OCI-LY7 (cell line): ENCODE measurements at regions not wholly inside any gene's neighbourhood (a gene's known extent, or its start where the extent isn't known, plus 50 kb on each side); places are given as distances from the start of the nearest gene placed in this dataset.

Experiments
- BruUV-seq: library from RNA; stranded (reverse); fragments of 400-500 nt; replicated peaks from 2 replicates; lab custom pipeline; 2021; lab: Mats Ljungman, UMichigan
- CTCF ChIA-PET: fragments of 300-600 bp; sonication (Branson Sonifier 250); formaldehyde crosslinking; loops from one replicate; lab custom pipeline; 2022; ENCODE audit warnings: antibody characterized with exemption; ENCODE audit not compliant: unreplicated experiment; lab: Charles Lee
- POLR2A ChIA-PET: fragments of 300-600 bp; sonication (Branson Sonifier 250); formaldehyde crosslinking; loops from one replicate; lab custom pipeline; 2022; ENCODE audit warnings: antibody characterized with exemption; lab: Charles Lee
- DNase-seq: peaks from one replicate; pipeline ENCODE4 v3.0.0-alpha.2; 2015; ENCODE audit warnings: low spot score
- H2AFZ ChIP-seq: fragments of 200-600 bp; sonication (generic), shearing (Covaris generic); 2 replicates; pipeline ENCODE4 v1.6.1; 2014; ENCODE audit warnings: mild to moderate bottlenecking, antibody characterized with exemption, low read length, moderate library complexity
- H3K27ac ChIP-seq: fragments of 200-600 bp; sonication (generic); 2 replicates; pipeline ENCODE4 v1.5.1; 2014; ENCODE audit warnings: mixed run types, low read depth, mild to moderate bottlenecking, moderate library complexity, low read length, inconsistent platforms; ENCODE audit not compliant: poor library complexity, severe bottlenecking
- H3K36me3 ChIP-seq: fragments of 200-600 bp; sonication (generic); 2 replicates; pipeline ENCODE4 v1.6.1; 2014; ENCODE audit warnings: mild to moderate bottlenecking, antibody characterized with exemption, low read length, moderate library complexity, mixed read lengths; ENCODE audit not compliant: insufficient read depth
- H3K4me1 ChIP-seq: fragments of 200-600 bp; sonication (generic); 2 replicates; pipeline ENCODE4 v1.5.1; 2014; ENCODE audit warnings: mild to moderate bottlenecking, low read length; ENCODE audit not compliant: insufficient read depth, poor library complexity, severe bottlenecking
- H3K4me2 ChIP-seq: fragments of 200-600 bp; sonication (generic); 2 replicates; pipeline ENCODE4 v1.6.1; 2014; ENCODE audit warnings: mild to moderate bottlenecking, low read length
- H3K4me3 ChIP-seq: fragments of 200-600 bp; sonication (generic); 2 replicates; pipeline ENCODE4 v1.5.1; 2014; ENCODE audit warnings: mild to moderate bottlenecking, low read depth, low read length; ENCODE audit not compliant: poor library complexity, severe bottlenecking
- H3K79me2 ChIP-seq: fragments of 200-600 bp; sonication (generic); 2 replicates; pipeline ENCODE4 v1.6.1; 2016; ENCODE audit warnings: low read depth, mild to moderate bottlenecking, low read length, moderate library complexity, mixed read lengths; ENCODE audit not compliant: insufficient read depth
- H3K9me2 ChIP-seq: fragments of 200-600 bp; sonication (generic); 2 replicates; pipeline ENCODE4 v1.6.1; 2016; ENCODE audit warnings: mild to moderate bottlenecking, low read length, mixed read lengths; ENCODE audit not compliant: insufficient read depth
- H3K9me3 ChIP-seq: fragments of 200-600 bp; sonication (generic); 2 replicates; pipeline ENCODE4 v1.6.1; 2014; ENCODE audit warnings: mild to moderate bottlenecking, mixed run types, low read length, mixed read lengths
- H4K20me1 ChIP-seq: fragments of 200-600 bp; sonication (generic); 2 replicates; pipeline ENCODE4 v1.6.1; 2014; ENCODE audit warnings: mild to moderate bottlenecking, antibody characterized with exemption, low read length, moderate library complexity, mixed read lengths; ENCODE audit not compliant: insufficient read depth
- CTCF ChIP-seq: fragments of 200-600 bp; sonication (generic); conservative IDR thresholded peaks from 2 replicates; pipeline ENCODE4 v1.5.1; 2014; ENCODE audit warnings: mild to moderate bottlenecking, antibody characterized with exemption, low read length, moderate library complexity, mixed read lengths
- EZH2phosphoT487 ChIP-seq: fragments of 200-600 bp; sonication (generic); IDR thresholded peaks from 2 replicates; pipeline ENCODE4 v1.6.1; 2018; ENCODE audit warnings: low read depth, borderline replicate concordance, mild to moderate bottlenecking, mixed run types, antibody characterized with exemption, low read length, moderate library complexity, mixed read lengths
- intact Hi-C: fragments of 100-400 bp; cut with micrococcal nuclease; formaldehyde crosslinking; loops from one replicate; pipeline ENCODE4 v1.10.0; 2022; ENCODE audit not compliant: unreplicated experiment

- POLR2A ChIA-PET = no interaction called here
- Histone ChIP-seq H3K36me3 (no peaks in the 10 kb centered on the region), H3K79me2 (no peaks in the 10 kb centered on the region), H3K4me2 (no peak overlapping the region), H4K20me1 (no peaks in the 10 kb centered on the region; the same call in 1 of the 2 replicates), H3K9me2 (no peaks in the 10 kb centered on the region), H2AFZ (no peak overlapping the region), H3K4me1 (no peaks in the 10 kb centered on the region), H3K27ac (no peak overlapping the region), H3K4me3 (no peak overlapping the region), H3K9me3 (no peaks in the 10 kb centered on the region)
- intact Hi-C loops = no loop called here
- BruUV-seq = no TSS peak
- TF ChIP-seq EZH2phosphoT487 = no peak
- TF ChIP-seq CTCF = no peak
- no peak for DNase-seq
- CTCF ChIA-PET = no interaction called here
These were observed 138.9 kb upstream of the SLC13A1 start for GRCh38 chr7:123338688-123339087.

- no peak for DNase-seq
- Histone ChIP-seq H3K9me2 (no peaks in the 10 kb centered on the region), H3K27ac (no peak overlapping the region), H4K20me1 (no peaks in the 10 kb centered on the region), H3K9me3 (no peaks in the 10 kb centered on the region), H3K36me3 (no peaks in the 10 kb centered on the region), H3K4me2 (no peak overlapping the region), H3K4me1 (no peaks in the 10 kb centered on the region), H3K79me2 (no peaks in the 10 kb centered on the region), H2AFZ (no peak overlapping the region), H3K4me3 (no peak overlapping the region)
- BruUV-seq = no TSS peak
- ChIA-PET CTCF (no interaction called here), POLR2A (no interaction called here)
- TF ChIP-seq CTCF (no peak), EZH2phosphoT487 (no peak)
- intact Hi-C loops = no loop called here
These were observed 130.3 kb upstream of the SLC13A1 start for GRCh38 chr7:123329988-123330643.

- Histone ChIP-seq H3K4me2 (no peak overlapping the region), H3K4me1 (no peaks in the 10 kb centered on the region), H3K9me2 (no peaks in the 10 kb centered on the region), H3K4me3 (no peak overlapping the region), H2AFZ (no peak overlapping the region), H4K20me1 (no peaks in the 10 kb centered on the region), H3K36me3 (no peaks in the 10 kb centered on the region), H3K9me3 (no peaks in the 10 kb centered on the region), H3K79me2 (no peaks in the 10 kb centered on the region), H3K27ac (no peak overlapping the region)
- CTCF ChIA-PET = no interaction called here
- intact Hi-C loops = no loop called here
- BruUV-seq = no TSS peak
- DNase-seq = no peak
- TF ChIP-seq EZH2phosphoT487 = no peak
- no peak for TF ChIP-seq CTCF
- POLR2A ChIA-PET = interaction anchor here (0.9 kb wide), 1 partner anchor 47 kb away, joined by 3 read pairs; no protein-coding TSS in a partner anchor
These were observed 127.9 kb upstream of the SLC13A1 start for GRCh38 chr7:123327661-123328060.
